Esophagus muscularis mucosa (tissue), 4 donors: ENCODE measurements at regions not wholly inside any gene's neighbourhood (a gene's known extent, or its start where the extent isn't known, plus 50 kb on each side); places are given as distances from the start of the nearest gene placed in this dataset.

Source experiments
- EP300 ChIP-seq: sonication (generic); formaldehyde crosslinking; IDR thresholded peaks from one replicate; pipeline ENCODE4 v1.6.1; 2017; ENCODE audit warnings: antibody characterized with exemption
- POLR2A ChIP-seq: fragments of 450-650 bp; IDR thresholded peaks from one replicate; pipeline ENCODE4 v1.6.1; 2017; ENCODE audit warnings: antibody characterized with exemption, moderate library complexity, mild to moderate bottlenecking, low read depth
- POLR2AphosphoS5 ChIP-seq, 2 donors: sonication (generic); formaldehyde crosslinking; IDR thresholded peaks; one replicate each; pipeline ENCODE4 v1.6.1; 2017; ENCODE audit warnings: antibody characterized with exemption in 2 of 2
- TF ChIP-seq, protein P1 (sequence below), 3 experiments: fragments of 200-600 bp in 2 of 3; fragments of 450-650 bp in 1 of 3; sonication (generic) in 2 of 3; IDR thresholded peaks; one replicate each; pipeline ENCODE4 v1.5.1; 2017 to 2019; ENCODE audit warnings: antibody characterized with exemption in 3 of 3, mild to moderate bottlenecking in 2 of 3, moderate library complexity in 1 of 3

DNA sequence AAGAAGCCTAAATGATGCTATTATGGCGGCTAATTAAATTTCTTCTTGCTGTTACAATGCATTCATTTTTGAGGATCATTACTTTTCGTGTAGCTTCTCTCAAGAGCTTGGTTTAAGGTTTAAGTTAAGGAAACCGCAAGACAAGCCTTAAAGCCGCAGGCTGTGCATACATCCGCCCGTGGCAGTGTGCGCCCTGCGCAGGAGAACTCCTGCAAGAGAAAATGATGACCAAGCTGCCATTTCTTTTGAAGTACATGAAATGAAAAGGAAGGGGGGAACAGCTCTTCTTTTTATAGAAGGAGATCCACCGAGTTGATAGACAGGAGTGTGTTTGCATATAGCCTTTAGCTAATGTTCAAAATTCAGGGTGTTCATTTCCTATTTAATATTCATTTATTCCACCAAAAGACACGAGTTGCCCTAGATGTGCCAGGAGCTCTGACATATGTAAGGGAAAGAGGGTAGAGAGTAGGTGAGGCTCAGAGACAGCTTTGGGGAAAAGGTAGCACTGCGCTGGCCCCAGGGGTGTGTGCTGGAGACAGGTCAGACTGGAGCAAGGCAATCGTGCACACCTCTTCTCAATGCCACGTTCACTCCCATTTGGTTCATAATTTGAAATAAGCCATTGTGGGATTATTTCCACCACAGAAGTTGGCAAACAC is 112.1 kb upstream of the LDB2 start:
- TF ChIP-seq POLR2A (no peak), EP300 (no peak), POLR2AphosphoS5 (IDR thresholded peaks at IDR 0.05) (no peak)
- TF ChIP-seq, protein P1, sequence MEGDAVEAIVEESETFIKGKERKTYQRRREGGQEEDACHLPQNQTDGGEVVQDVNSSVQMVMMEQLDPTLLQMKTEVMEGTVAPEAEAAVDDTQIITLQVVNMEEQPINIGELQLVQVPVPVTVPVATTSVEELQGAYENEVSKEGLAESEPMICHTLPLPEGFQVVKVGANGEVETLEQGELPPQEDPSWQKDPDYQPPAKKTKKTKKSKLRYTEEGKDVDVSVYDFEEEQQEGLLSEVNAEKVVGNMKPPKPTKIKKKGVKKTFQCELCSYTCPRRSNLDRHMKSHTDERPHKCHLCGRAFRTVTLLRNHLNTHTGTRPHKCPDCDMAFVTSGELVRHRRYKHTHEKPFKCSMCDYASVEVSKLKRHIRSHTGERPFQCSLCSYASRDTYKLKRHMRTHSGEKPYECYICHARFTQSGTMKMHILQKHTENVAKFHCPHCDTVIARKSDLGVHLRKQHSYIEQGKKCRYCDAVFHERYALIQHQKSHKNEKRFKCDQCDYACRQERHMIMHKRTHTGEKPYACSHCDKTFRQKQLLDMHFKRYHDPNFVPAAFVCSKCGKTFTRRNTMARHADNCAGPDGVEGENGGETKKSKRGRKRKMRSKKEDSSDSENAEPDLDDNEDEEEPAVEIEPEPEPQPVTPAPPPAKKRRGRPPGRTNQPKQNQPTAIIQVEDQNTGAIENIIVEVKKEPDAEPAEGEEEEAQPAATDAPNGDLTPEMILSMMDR (IDR thresholded peaks at IDR 0.05) = no peak
